GM06990 (cell line): ENCODE measurements at regions not wholly inside any gene's neighbourhood (a gene's known extent, or its start where the extent isn't known, plus 50 kb on each side); places are given as distances from the start of the nearest gene placed in this dataset.
A peak's percentile ranks its signal among the peaks of the same experiment; 100 is the strongest.

Experiments
- DNase-seq: peaks from one replicate; pipeline ENCODE4 v3.0.0-alpha.2; 2011; ENCODE audit not compliant: insufficient read length; ENCODE audit errors: extremely low read depth
- H3K27me3 ChIP-seq: replicated peaks from 2 replicates; pipeline ENCODE4 v1.6.0; 2011; ENCODE audit warnings: low read length; ENCODE audit not compliant: control insufficient read depth, insufficient read depth
- H3K36me3 ChIP-seq: 2 replicates; pipeline ENCODE4 v1.5.1; 2011; ENCODE audit warnings: low read length; ENCODE audit not compliant: control insufficient read depth, insufficient read depth
- H3K4me3 ChIP-seq: replicated peaks from 2 replicates; pipeline ENCODE4 v1.5.1; 2011; ENCODE audit warnings: low read depth, mild to moderate bottlenecking, control low read depth, low read length
- TF ChIP-seq, protein P1 (sequence below): IDR thresholded peaks from 2 replicates; pipeline ENCODE4 v1.5.1; 2011; ENCODE audit warnings: low read length, control low read depth, mild to moderate bottlenecking, inconsistent platforms; ENCODE audit not compliant: insufficient read depth, poor library complexity, severe bottlenecking

DNA sequence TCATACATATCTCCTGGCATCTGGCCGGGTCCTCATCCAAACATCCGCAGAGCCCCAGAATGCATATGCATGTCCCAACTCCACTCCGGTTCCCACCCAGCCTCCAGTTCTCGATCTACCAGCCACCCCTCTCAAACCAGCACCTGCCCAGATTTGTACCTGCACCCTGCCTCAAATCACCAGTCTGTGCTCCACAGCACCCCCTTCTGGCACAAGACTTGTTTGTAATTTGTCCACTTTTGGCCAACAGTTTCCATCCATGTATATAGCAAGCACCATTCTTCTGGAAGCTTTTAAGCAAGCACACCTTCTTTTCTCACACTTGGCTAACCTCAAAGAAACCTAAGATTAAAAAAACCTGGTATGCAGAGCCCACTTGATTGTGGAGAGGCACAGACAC is 644.1 kb downstream of the MID1IP1 start:
- TF ChIP-seq, protein P1, sequence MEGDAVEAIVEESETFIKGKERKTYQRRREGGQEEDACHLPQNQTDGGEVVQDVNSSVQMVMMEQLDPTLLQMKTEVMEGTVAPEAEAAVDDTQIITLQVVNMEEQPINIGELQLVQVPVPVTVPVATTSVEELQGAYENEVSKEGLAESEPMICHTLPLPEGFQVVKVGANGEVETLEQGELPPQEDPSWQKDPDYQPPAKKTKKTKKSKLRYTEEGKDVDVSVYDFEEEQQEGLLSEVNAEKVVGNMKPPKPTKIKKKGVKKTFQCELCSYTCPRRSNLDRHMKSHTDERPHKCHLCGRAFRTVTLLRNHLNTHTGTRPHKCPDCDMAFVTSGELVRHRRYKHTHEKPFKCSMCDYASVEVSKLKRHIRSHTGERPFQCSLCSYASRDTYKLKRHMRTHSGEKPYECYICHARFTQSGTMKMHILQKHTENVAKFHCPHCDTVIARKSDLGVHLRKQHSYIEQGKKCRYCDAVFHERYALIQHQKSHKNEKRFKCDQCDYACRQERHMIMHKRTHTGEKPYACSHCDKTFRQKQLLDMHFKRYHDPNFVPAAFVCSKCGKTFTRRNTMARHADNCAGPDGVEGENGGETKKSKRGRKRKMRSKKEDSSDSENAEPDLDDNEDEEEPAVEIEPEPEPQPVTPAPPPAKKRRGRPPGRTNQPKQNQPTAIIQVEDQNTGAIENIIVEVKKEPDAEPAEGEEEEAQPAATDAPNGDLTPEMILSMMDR, result peak; percentile 41
- no peak for DNase-seq
- H3K27me3 ChIP-seq, result no peaks in the 10 kb centered on the region

DNA sequence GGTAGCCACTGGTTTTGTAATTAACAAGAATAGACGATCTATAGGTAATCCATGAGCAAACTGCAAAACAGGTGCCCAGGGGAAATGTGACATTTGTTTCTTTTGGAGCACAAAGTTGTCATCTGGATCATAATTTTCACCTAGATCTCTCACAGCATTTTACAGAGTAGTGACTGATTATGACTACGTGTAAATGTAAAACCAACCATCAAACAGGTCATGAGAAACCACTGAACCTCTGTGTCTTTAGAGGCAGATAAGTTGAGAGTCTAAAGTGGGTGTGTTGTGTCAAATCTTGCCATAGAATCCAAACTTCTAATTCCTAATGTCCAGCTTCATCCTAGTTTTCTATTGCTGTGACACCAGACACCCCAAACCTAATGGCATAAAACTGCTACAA is 648.1 kb downstream of the MID1IP1 start:
- TF ChIP-seq, protein P1, result no peak
- no peaks in the 10 kb centered on the region for H3K27me3 ChIP-seq
- H3K36me3 ChIP-seq, result no peaks in the 10 kb centered on the region
- no peak overlapping the region for H3K4me3 ChIP-seq
- DNase-seq, result no peak

More for the DNA sequence above, 644.1 kb downstream of the MID1IP1 start:
- Histone ChIP-seq H3K36me3 (no peaks in the 10 kb centered on the region), H3K4me3 (no peak overlapping the region)

DNA sequence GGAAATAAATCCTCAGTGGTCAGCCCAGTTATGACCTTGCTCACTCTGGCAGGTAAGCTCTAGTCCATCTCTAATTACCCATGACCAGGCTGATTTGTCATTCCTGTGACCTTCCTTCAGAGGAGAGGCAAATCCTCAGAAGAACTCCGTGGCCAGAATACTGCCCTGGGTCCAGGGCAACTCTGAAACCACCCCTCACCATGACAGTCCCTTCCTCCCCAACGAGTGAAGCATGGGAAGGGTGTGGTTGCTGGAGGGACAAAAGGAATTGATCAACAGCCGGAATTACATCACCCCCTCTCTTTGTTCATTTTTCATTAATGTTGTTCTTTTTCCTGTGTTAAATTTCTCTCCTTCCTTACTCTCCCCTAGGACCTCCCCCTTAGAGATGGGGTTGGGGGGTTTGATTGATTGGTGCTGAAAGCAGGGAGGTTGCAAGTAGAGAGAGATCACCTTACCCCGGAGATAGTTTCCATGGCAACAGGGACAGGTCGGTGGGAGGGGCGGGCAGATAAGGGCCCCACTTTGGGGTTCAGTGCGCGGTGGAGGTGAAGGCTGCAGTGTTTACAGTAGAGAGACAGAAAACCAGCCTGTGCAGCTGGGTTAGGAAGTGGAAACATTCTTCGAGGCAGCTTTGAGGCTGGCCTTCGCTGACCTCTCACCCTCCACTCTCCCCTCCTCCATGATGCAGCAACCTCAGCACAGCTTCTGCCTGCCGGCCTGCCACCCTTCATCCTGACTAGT is 647.4 kb downstream of the BCOR start:
- no peak overlapping the region for H3K4me3 ChIP-seq
- H3K27me3 ChIP-seq, result no peaks in the 10 kb centered on the region
- DNase-seq, result no peak
- H3K36me3 ChIP-seq, result no peaks in the 10 kb centered on the region
- TF ChIP-seq, protein P1, result no peak

DNA sequence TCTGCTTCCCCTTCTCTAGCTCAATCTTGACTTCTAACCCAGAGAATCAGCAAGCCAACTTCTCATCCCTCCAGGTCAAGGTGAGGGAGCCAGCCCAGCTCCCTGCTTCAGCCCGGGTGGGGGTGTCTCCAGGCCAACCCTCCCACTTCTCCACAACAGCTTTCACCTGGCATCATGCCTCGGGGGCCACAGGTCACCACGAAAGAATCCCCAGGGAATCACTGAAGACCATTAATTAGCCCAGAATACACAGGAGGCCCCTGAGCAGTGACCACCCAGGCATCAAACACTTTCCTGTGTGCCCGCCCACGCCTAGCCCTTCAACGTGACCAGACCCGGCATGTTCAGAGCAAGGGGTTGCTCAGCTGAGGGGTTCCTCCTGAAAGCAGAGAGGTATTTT is 646.7 kb downstream of the BCOR start:
- DNase-seq, result no peak
- TF ChIP-seq, protein P1, result no peak
- H3K36me3 ChIP-seq, result no peaks in the 10 kb centered on the region
- no peak overlapping the region for H3K4me3 ChIP-seq
- H3K27me3 ChIP-seq, result no peaks in the 10 kb centered on the region

DNA sequence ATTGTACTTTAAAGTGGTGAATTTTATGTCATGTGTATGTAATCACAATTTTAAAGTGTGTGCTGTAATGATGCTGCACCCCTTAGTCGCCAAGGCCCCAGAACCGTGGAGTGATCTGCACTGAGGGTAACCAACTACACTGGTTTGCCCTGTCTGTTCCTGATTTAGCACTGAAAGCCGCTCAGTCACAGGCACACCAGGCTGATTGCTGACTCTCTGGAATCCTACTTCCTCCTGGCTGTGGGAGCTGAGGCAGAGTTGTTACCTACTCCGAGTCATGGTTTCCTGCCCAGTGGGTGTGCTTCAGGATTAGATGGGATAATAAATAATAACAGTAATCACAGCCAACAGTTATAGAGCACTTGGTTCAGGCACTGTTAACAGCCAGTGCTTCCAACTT is 645.4 kb downstream of the BCOR start:
- no peak for DNase-seq
- no peaks in the 10 kb centered on the region for H3K27me3 ChIP-seq
- TF ChIP-seq, protein P1, result no peak
- H3K36me3 ChIP-seq, result no peaks in the 10 kb centered on the region
- H3K4me3 ChIP-seq, result no peak overlapping the region
